Peyer's patch (tissue), 4 donors: ENCODE measurements at regions not wholly inside any gene's neighbourhood (a gene's known extent, or its start where the extent isn't known, plus 50 kb on each side); places are given as distances from the start of the nearest gene placed in this dataset.

Source experiments
- DNase-seq, 3 donors: peaks; one replicate each; pipeline ENCODE4 v3.0.0-alpha.2; 2017 to 2019
- H3K27ac ChIP-seq, 4 donors: fragments of 200-600 bp; sonication (generic); one replicate each; pipeline ENCODE4 v1.5.1; 2016 to 2019
- H3K27me3 ChIP-seq, 2 donors: fragments of 200-600 bp; sonication (generic); one replicate each; pipeline ENCODE4 v1.5.1; 2019
- H3K36me3 ChIP-seq, 3 donors: fragments of 200-600 bp; sonication (generic); one replicate each; pipeline ENCODE4 v1.5.1; 2016 to 2019
- H3K4me1 ChIP-seq, 4 donors: fragments of 200-600 bp; sonication (generic); one replicate each; pipeline ENCODE4 v1.5.1; 2016 to 2019
- H3K4me3 ChIP-seq, 4 donors: fragments of 200-600 bp; sonication (generic); 1 replicate in 3 of 4; 2 replicates in 1 of 4; pipeline ENCODE4 v1.5.1; 2016 to 2019; ENCODE audit warnings: mild to moderate bottlenecking in 1 of 4
- H3K9me3 ChIP-seq, 4 donors: fragments of 200-600 bp; sonication (generic); one replicate each; pipeline ENCODE4 v1.5.1; 2016 to 2019; ENCODE audit warnings: mild to moderate bottlenecking in 1 of 4
- POLR2A ChIP-seq, 2 donors: fragments of 450-650 bp; IDR thresholded peaks; one replicate each; pipeline ENCODE4 v1.5.1; 2017; ENCODE audit warnings: antibody characterized with exemption in 2 of 2, mild to moderate bottlenecking in 2 of 2, moderate library complexity in 2 of 2
- TF ChIP-seq, protein P1 (sequence below), 6 experiments: fragments of 450-650 bp in 4 of 6; fragments of 200-600 bp in 2 of 6; sonication (generic) in 1 of 6; IDR thresholded peaks; one replicate each; pipeline ENCODE4 v1.5.1; 2017 to 2019; ENCODE audit warnings: antibody characterized with exemption in 6 of 6, mild to moderate bottlenecking in 3 of 6, moderate library complexity in 1 of 6

DNA sequence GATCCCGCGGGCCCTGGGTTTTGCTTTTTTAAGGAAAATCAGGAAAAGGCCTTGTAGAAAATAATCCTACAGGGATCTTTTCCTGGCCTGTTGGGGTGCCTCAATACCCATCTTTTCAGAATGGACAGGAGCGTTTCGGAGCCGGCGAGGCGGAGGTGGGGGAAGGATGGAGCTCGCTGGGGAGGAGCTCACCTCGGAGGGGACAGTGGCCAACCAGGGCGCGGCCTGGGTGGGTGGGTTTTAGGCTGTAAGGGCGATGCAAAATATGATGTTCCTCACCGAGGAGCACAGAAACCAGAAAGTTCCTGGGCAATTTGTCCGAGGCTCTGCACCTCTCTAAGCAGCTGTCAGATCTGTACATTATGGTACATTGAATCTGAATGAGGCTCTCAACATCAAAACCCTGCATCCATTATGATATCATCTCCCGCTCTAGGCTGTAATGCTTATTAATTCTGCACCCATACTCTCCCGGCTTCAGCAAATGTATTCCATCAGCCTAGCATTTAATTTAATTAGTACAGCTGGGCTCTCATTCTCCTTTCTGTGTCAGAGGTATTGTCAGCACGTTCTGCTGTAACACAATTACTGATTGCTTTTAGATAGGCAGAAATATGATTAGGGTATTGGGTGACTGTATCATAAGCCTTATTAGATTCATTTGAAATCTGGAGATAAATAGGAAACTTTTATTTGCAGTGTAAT is 90.3 kb upstream of the SOX1 start:
- DNase-seq = no peak
- no peaks in the 10 kb centered on the region for H3K27me3 ChIP-seq

DNA sequence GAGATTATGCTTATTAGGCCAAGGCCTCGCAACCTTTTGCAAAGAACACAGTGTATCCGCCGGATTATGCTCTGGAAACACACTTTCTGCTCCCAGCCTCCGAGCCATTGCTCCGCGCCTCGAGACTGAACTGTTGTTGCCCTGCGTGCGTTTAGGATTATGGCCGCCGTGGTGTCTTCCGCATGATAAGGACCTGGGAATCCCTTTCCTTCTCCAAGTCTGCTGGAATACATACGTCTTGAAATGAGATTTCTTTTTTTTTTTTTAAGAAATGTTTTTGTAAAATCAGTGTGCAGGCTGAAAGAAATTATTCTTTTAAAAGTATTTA is 89.8 kb upstream of the SOX1 start:
- DNase-seq = no peak
- Histone ChIP-seq H3K36me3 (no peaks in the 10 kb centered on the region), H3K9me3 (no peaks in the 10 kb centered on the region), H3K4me1 (peaks cover 0 to 10% (median 0%) of the 10 kb centered on the region in 4 donors), H3K4me3 (no peak overlapping the region), H3K27ac (no peak overlapping the region), H3K27me3 (no peaks in the 10 kb centered on the region)
- TF ChIP-seq POLR2A (IDR thresholded peaks at IDR 0.05) = no peak

More for the DNA sequence above, 90.3 kb upstream of the SOX1 start:
- H3K36me3 ChIP-seq = no peaks in the 10 kb centered on the region
- TF ChIP-seq POLR2A (IDR thresholded peaks at IDR 0.05) = no peak
- TF ChIP-seq, protein P1, sequence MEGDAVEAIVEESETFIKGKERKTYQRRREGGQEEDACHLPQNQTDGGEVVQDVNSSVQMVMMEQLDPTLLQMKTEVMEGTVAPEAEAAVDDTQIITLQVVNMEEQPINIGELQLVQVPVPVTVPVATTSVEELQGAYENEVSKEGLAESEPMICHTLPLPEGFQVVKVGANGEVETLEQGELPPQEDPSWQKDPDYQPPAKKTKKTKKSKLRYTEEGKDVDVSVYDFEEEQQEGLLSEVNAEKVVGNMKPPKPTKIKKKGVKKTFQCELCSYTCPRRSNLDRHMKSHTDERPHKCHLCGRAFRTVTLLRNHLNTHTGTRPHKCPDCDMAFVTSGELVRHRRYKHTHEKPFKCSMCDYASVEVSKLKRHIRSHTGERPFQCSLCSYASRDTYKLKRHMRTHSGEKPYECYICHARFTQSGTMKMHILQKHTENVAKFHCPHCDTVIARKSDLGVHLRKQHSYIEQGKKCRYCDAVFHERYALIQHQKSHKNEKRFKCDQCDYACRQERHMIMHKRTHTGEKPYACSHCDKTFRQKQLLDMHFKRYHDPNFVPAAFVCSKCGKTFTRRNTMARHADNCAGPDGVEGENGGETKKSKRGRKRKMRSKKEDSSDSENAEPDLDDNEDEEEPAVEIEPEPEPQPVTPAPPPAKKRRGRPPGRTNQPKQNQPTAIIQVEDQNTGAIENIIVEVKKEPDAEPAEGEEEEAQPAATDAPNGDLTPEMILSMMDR (IDR thresholded peaks at IDR 0.05) = no peak
- H3K27ac ChIP-seq = no peak overlapping the region
- H3K4me3 ChIP-seq = no peak overlapping the region
- H3K4me1 ChIP-seq = peaks cover 0 to 10% (median 0%) of the 10 kb centered on the region in 4 donors
- no peaks in the 10 kb centered on the region for H3K9me3 ChIP-seq

DNA sequence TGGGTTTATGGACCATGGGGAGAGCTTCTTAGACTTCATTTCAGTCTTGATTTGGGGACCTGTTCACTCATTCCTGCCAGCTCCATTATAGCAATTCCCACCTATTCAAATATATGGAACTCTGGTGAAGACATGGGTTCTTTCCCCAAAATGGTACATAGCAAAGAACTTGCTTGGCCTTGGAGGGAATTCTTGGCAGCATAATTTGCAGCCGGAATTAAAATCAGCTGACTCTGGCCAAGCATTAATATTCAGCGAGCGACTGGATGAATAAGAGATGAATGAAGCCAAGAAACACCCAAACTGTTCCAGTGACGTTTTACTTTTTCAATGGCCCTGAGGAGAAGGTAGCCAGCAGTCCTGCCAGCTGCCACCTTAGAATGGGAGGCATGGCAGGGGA is 88.4 kb upstream of the SOX1 start:
- Histone ChIP-seq H3K27ac (no peak overlapping the region), H3K36me3 (no peaks in the 10 kb centered on the region), H3K4me3 (no peak overlapping the region), H3K9me3 (no peaks in the 10 kb centered on the region), H3K4me1 (peaks cover 0 to 7% (median 0%) of the 10 kb centered on the region in 4 donors), H3K27me3 (no peaks in the 10 kb centered on the region)
- no peak for TF ChIP-seq POLR2A (IDR thresholded peaks at IDR 0.05)
- TF ChIP-seq, protein P1 (IDR thresholded peaks at IDR 0.05) = no peak
- no peak for DNase-seq

DNA sequence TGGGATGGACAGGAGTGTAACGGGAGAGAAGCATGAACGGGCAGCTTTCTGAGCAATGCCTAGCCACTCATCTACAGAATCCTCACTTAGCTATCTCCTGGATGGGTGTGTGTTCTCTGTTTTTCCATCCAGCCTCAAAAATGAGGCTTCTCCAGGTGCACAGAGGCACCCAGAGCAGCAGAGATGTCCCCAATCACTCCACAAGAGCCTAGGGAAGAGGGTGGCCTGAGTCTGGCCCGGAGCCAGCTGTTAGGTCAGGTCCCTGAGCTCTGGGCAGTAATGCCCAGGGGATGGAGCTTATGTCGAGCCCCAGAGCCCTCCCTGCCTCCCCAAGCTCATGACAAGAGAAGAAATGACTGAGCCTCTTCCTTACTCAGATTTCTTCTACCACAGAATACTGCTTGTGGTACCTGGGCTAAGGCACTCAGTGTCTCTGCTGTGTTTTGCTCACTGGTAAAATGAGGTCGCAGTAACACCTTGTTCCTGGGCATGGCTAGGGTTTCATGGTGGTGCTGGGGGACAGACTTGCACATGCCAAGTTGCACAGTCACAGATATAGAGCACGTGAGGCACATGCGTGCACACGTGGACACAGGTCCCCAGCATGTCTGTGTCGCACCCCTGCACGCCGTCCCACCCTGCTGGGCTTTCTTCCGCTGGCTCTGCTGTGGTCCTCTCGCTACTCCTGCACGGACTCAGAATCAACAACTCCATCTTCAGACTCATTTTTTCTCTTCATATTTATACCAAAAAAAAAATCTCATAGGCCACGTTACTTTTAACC is 86.6 kb upstream of the SOX1 start:
- no peaks in the 10 kb centered on the region for H3K9me3 ChIP-seq
- no peaks in the 10 kb centered on the region for H3K27me3 ChIP-seq
- no peaks in the 10 kb centered on the region for H3K36me3 ChIP-seq
- TF ChIP-seq, protein P1 (IDR thresholded peaks at IDR 0.05) = no peak
- no peak for TF ChIP-seq POLR2A (IDR thresholded peaks at IDR 0.05)
- H3K4me1 ChIP-seq = no peaks in the 10 kb centered on the region
- DNase-seq = no peak
- no peak overlapping the region for H3K27ac ChIP-seq
- H3K4me3 ChIP-seq = no peak overlapping the region

DNA sequence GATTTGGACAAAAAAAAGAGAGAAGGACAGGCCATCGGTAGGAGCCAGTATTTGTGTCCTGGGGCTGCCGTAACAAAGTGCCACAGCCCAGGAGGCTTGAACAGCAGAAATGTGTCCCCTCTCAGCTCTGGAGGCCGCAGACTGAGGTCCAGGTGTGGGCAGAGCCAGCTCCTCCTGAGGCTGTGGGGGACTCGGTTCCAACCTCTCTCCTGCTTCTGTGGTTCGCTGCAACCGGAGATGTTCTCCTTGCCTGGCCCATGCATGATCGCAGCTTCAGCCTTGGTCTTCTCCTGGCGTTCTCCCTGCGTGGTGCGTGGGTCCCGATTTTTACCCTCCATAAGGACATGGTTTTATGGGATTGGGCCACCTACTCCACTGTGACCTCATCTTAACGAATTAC is 85.9 kb upstream of the SOX1 start:
- no peaks in the 10 kb centered on the region for H3K27me3 ChIP-seq
- H3K36me3 ChIP-seq = no peaks in the 10 kb centered on the region
- no peak overlapping the region for H3K4me3 ChIP-seq
- H3K9me3 ChIP-seq = no peaks in the 10 kb centered on the region
- TF ChIP-seq, protein P1 (IDR thresholded peaks at IDR 0.05) = no peak
- TF ChIP-seq POLR2A (IDR thresholded peaks at IDR 0.05) = no peak
- no peaks in the 10 kb centered on the region for H3K4me1 ChIP-seq
- no peak overlapping the region for H3K27ac ChIP-seq
- no peak for DNase-seq

DNA sequence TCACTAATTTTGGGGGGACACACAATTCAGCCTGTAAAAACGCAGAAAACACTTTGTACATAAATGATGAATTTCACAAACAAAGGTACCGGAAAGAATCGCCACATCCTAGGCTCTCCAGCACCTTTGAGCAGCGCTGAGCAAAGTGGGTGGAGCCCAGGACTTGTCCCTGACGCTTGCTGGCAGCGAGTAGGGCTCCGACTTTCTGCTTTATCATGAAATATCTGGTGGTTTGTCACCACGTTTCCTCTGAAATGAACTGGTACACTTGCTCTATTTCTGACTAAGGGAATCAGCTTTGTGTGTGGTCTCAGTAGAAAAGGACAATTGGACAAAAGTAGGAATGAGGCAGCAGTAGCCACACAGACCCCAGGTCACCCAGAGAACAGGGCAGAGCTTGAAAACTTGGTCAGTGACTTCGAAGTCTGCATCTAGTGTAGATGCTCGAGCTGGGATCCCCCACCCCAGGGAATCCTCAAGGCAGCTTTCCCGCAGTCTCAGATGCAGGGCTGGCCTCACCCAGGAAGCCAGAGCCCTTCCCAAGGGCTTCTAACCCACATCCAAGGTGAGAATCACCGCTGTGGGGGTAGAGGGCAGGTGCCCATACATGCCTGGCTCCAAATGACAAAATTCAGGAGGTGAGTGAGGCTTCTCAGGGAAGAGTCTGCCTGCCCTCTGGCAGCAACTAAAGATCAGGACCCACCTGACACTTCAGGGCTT is 85.3 kb upstream of the SOX1 start:
- H3K27ac ChIP-seq = no peak overlapping the region
- H3K9me3 ChIP-seq = no peaks in the 10 kb centered on the region
- H3K4me3 ChIP-seq = no peak overlapping the region
- no peaks in the 10 kb centered on the region for H3K4me1 ChIP-seq
- TF ChIP-seq, protein P1 (IDR thresholded peaks at IDR 0.05) = no peak
- TF ChIP-seq POLR2A (IDR thresholded peaks at IDR 0.05) = no peak
- no peaks in the 10 kb centered on the region for H3K36me3 ChIP-seq
- no peaks in the 10 kb centered on the region for H3K27me3 ChIP-seq
- DNase-seq = no peak
